ENCODE measurements at regions not wholly inside any gene's neighbourhood (a gene's known extent, or its start where the extent isn't known, plus 50 kb on each side); places are given as distances from the start of the nearest gene placed in this dataset.
"Not testable (repeated sequence)": the region's sequence is repeated elsewhere in the genome, so short reads cannot be mapped to it uniquely, and the experiment has no call there.

- TF ChIP-seq JUND (IDR thresholded peaks at IDR 0.05; ENCODE audit: low read depth) = no peak
- in situ Hi-C loops (cut with HindIII; ENCODE audit: low pct_unique_long_range_greater_than_20kb, low sequenced_read_pairs) = no loop called here
- DNase-seq (ENCODE audit: low read depth in 1 of 2, low spot score in 1 of 2) = no peak
Observed at GRCh38 chr6:131414956-131415355, 158.1 kb upstream of the ARG1 start.

GRCh38 chr6:131418441-131418840, 154.6 kb upstream of the ARG1 start:
- TF ChIP-seq JUND (IDR thresholded peaks at IDR 0.05; ENCODE audit: low read depth) = no peak
- in situ Hi-C loops (cut with HindIII; ENCODE audit: low pct_unique_long_range_greater_than_20kb, low sequenced_read_pairs) = no loop called here
- DNase-seq (ENCODE audit: low read depth in 1 of 2, low spot score in 1 of 2) = no peak

- in situ Hi-C loops (cut with HindIII; ENCODE audit: low pct_unique_long_range_greater_than_20kb, low sequenced_read_pairs) = no loop called here
- TF ChIP-seq JUND (IDR thresholded peaks at IDR 0.05; ENCODE audit: low read depth) = no peak
- no peak for DNase-seq (ENCODE audit: low read depth in 1 of 2, low spot score in 1 of 2)
Observed at GRCh38 chr6:131419702-131420101, 153.3 kb upstream of the ARG1 start.

DNA sequence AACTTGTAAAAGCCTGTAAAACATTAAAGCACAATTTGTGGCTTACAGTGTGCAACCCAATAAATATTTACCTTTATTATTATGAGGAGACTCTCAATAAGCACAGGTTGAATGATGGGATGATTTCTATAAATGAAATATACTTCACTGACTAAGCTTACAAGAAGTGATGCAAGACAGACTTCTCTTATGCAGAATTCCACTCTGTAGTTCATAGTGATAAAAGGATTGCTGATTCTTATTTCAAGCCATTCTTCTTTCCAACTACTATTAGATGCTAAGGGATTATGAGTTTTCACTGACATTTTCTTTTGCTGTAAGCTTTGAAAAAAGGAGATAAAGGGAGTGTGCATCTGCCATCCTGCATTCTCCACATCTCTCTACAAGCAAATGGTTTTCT, 149.0 kb upstream of the ARG1 start:
- no peak for TF ChIP-seq JUND (IDR thresholded peaks at IDR 0.05; ENCODE audit: low read depth)
- DNase-seq (ENCODE audit: low read depth in 1 of 2, low spot score in 1 of 2) = no peak
- in situ Hi-C loops (cut with HindIII; ENCODE audit: low pct_unique_long_range_greater_than_20kb, low sequenced_read_pairs) = no loop called here

DNA sequence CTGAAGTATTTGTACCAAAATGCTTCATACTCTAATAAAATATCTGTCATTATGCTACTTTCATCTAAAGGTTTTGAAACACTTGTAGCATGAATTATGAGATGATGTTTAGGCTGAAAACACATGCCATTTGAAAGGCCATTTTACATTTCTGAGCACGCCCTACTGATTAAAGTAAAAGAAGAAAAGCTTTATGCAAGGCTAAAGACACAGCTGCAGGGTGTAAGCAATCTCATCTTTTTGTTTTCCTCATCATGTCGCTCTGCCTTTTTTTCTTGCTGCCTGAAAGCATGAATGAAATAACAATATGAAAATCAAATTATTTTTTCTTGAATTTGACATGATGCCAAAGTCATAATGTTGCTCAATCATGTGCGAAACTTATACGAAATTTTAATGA, 148.6 kb upstream of the ARG1 start:
- no peak for TF ChIP-seq JUND (IDR thresholded peaks at IDR 0.05; ENCODE audit: low read depth)
- no peak for DNase-seq (ENCODE audit: low read depth in 1 of 2, low spot score in 1 of 2)
- in situ Hi-C loops (cut with HindIII; ENCODE audit: low pct_unique_long_range_greater_than_20kb, low sequenced_read_pairs) = no loop called here

- in situ Hi-C loops (cut with HindIII; ENCODE audit: low pct_unique_long_range_greater_than_20kb, low sequenced_read_pairs) = no loop called here
- TF ChIP-seq JUND (IDR thresholded peaks at IDR 0.05; ENCODE audit: low read depth) = no peak
- no peak for DNase-seq (ENCODE audit: low read depth in 1 of 2, low spot score in 1 of 2)
Observed at GRCh38 chr6:131427434-131428058, 145.5 kb upstream of the ARG1 start.

DNA sequence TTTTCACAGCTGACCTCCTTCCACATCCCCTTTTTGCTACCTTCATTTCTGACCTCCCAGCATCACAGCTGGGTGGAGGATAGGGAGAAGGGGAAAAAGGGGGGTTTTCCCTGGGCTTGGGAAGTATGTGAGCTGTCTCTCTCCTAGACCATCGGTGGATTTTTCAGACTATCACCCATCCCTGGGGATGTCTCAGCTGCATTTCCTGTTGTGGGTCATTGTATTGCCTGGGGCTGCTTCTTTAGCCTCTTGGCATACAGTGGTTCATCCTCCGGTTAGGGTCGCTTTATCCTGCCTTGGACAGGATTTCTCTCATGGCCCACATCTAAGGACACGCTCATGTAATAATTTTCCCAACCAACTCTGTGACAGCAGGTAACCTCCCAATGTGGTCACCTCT, 142.5 kb upstream of the ARG1 start:
- no peak for DNase-seq (ENCODE audit: low read depth in 1 of 2, low spot score in 1 of 2)
- in situ Hi-C loops (cut with HindIII; ENCODE audit: low pct_unique_long_range_greater_than_20kb, low sequenced_read_pairs) = no loop called here
- no peak for TF ChIP-seq JUND (IDR thresholded peaks at IDR 0.05; ENCODE audit: low read depth)

- no peak for DNase-seq (ENCODE audit: low read depth in 1 of 2, low spot score in 1 of 2)
- in situ Hi-C loops (cut with HindIII; ENCODE audit: low pct_unique_long_range_greater_than_20kb, low sequenced_read_pairs) = no loop called here
- TF ChIP-seq JUND (IDR thresholded peaks at IDR 0.05; ENCODE audit: low read depth) = no peak
Observed at GRCh38 chr6:131431718-131432117, 141.3 kb upstream of the ARG1 start.

- no peak for DNase-seq (ENCODE audit: low read depth in 1 of 2, low spot score in 1 of 2)
- in situ Hi-C loops (cut with HindIII; ENCODE audit: low pct_unique_long_range_greater_than_20kb, low sequenced_read_pairs) = no loop called here
- no peak for TF ChIP-seq JUND (IDR thresholded peaks at IDR 0.05; ENCODE audit: low read depth)
Observed at GRCh38 chr6:131433927-131434326, 139.1 kb upstream of the ARG1 start.

DNA sequence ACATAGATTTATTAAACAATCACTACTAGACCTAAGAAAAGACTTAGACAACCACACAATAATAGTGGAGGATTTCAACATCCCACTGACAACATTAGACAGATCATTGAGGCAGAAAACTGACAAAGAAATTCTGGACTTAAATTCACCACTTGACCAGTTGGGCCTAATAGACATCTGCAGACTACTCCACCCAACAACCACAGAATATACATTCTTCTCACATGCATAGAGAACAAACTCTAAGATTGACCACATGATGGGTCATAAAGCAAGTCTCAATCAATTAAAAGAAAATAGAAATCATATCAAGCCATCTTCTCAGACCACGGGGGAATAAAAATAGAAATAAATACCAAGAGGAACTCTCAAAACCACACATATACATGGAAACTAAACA, 136.7 kb upstream of the ARG1 start:
- DNase-seq (ENCODE audit: low read depth in 1 of 2, low spot score in 1 of 2) = no peak
- no peak for TF ChIP-seq JUND (IDR thresholded peaks at IDR 0.05; ENCODE audit: low read depth)
- in situ Hi-C loops (cut with HindIII; ENCODE audit: low pct_unique_long_range_greater_than_20kb, low sequenced_read_pairs) = no loop called here

DNA sequence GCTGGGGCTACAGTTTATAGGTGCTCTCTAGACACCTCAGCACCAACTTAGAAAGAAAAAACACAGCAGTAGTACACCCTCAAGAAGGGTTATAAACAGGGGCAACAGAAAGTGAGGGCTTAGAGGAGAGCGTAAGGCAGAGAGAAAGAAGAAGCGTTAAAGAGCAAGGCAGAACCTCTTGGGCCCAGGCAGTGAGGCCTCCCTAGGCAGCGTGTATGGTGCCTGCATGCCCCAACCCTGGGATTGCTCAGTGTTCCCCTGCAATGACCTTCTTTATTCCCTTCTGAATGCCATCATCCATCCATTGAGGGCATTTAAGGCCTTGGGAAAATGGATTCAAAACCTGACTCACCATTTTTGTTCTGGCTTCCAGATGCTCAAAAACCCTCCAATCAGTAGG, 130.0 kb upstream of the ARG1 start:
- in situ Hi-C loops (cut with HindIII; ENCODE audit: low pct_unique_long_range_greater_than_20kb, low sequenced_read_pairs) = no loop called here
- TF ChIP-seq JUND (IDR thresholded peaks at IDR 0.05; ENCODE audit: low read depth) = no peak
- DNase-seq (ENCODE audit: low read depth in 1 of 2, low spot score in 1 of 2) = no peak

DNA sequence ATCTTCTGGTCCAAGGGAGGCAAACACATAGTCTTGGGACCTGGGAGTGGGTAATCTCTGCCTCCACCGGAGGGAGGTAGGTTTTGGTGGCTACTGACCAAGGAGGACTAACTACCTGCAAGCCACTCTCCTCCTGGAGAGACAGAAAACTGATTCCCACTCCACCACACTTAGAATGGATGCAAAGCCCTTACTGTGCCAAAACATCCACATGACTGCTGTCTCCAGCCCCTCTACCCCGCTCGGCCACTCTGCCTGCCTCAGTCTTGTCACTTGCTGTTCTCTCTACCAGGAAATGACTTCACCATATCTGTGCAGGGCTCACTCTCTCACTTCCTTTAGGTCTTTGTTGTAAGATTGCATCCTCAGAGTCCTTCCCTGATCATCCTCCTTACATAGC, 129.5 kb upstream of the ARG1 start:
- in situ Hi-C loops (cut with HindIII; ENCODE audit: low pct_unique_long_range_greater_than_20kb, low sequenced_read_pairs) = no loop called here
- no peak for TF ChIP-seq JUND (IDR thresholded peaks at IDR 0.05; ENCODE audit: low read depth)
- DNase-seq (ENCODE audit: low read depth in 1 of 2, low spot score in 1 of 2) = no peak

GRCh38 chr6:131445356-131445755, 127.7 kb upstream of the ARG1 start:
- DNase-seq (ENCODE audit: low read depth in 1 of 2, low spot score in 1 of 2); in situ Hi-C loops (cut with HindIII; ENCODE audit: low pct_unique_long_range_greater_than_20kb, low sequenced_read_pairs): not testable (repeated sequence)

GRCh38 chr6:131450861-131451260, 122.2 kb upstream of the ARG1 start:
- in situ Hi-C loops (cut with HindIII; ENCODE audit: low pct_unique_long_range_greater_than_20kb, low sequenced_read_pairs) = no loop called here
- TF ChIP-seq JUND (IDR thresholded peaks at IDR 0.05; ENCODE audit: low read depth) = no peak
- DNase-seq (ENCODE audit: low read depth in 1 of 2, low spot score in 1 of 2) = no peak
